Hepatocyte (in vitro differentiated cells): ENCODE measurements at regions not wholly inside any gene's neighbourhood (a gene's known extent, or its start where the extent isn't known, plus 50 kb on each side); places are given as distances from the start of the nearest gene placed in this dataset.

Experiments used
- DNase-seq: peaks from one replicate; pipeline ENCODE4 v3.0.0-alpha.2; 2016; ENCODE audit warnings: low spot score
- H2AFZ ChIP-seq: fragments of 200-600 bp; sonication (generic); 2 replicates; pipeline ENCODE4 v1.6.0; 2016; ENCODE audit warnings: antibody characterized with exemption, mild to moderate bottlenecking
- H3K27ac ChIP-seq: fragments of 200-600 bp; sonication (generic); 2 replicates; pipeline ENCODE4 v1.5.1; 2016; ENCODE audit warnings: mild to moderate bottlenecking
- H3K27me3 ChIP-seq: fragments of 200-600 bp; sonication (generic); 2 replicates; pipeline ENCODE4 v1.6.1; 2016
- H3K36me3 ChIP-seq: fragments of 200-600 bp; sonication (generic); replicated peaks from 2 replicates; pipeline ENCODE4 v1.5.1; 2016; ENCODE audit warnings: low read depth; ENCODE audit not compliant: insufficient read depth
- H3K4me1 ChIP-seq: fragments of 200-600 bp; sonication (generic); 2 replicates; pipeline ENCODE4 v1.5.1; 2016; ENCODE audit warnings: mild to moderate bottlenecking, moderate library complexity; ENCODE audit not compliant: insufficient read depth
- H3K4me2 ChIP-seq: fragments of 200-600 bp; sonication (generic); 2 replicates; pipeline ENCODE4 v1.6.0; 2016
- H3K4me3 ChIP-seq: fragments of 200-600 bp; sonication (generic); 2 replicates; pipeline ENCODE4 v1.5.1; 2016; ENCODE audit warnings: mild to moderate bottlenecking
- H3K79me2 ChIP-seq: fragments of 200-600 bp; sonication (generic); 2 replicates; pipeline ENCODE4 v1.6.0; 2017; ENCODE audit warnings: mild to moderate bottlenecking
- H3K9me2 ChIP-seq: fragments of 200-600 bp; sonication (generic); replicated peaks from 2 replicates; pipeline ENCODE4 v1.6.0; 2017; ENCODE audit warnings: mild to moderate bottlenecking; ENCODE audit not compliant: insufficient read depth
- H3K9me3 ChIP-seq: fragments of 200-600 bp; sonication (generic); 2 replicates; pipeline ENCODE4 v1.5.1; 2016; ENCODE audit warnings: low read depth, mild to moderate bottlenecking
- H4K20me1 ChIP-seq: fragments of 200-600 bp; sonication (generic); 2 replicates; pipeline ENCODE4 v1.6.0; 2016; ENCODE audit warnings: mild to moderate bottlenecking; ENCODE audit not compliant: insufficient read depth, poor library complexity, severe bottlenecking
- EZH2 ChIP-seq: fragments of 200-600 bp; sonication (generic); IDR thresholded peaks from 2 replicates; pipeline ENCODE4 v1.6.1; 2016; ENCODE audit warnings: antibody characterized with exemption, mild to moderate bottlenecking, borderline replicate concordance
- EZH2phosphoT487 ChIP-seq: fragments of 200-600 bp; sonication (generic); IDR thresholded peaks from one replicate; pipeline ENCODE4 v1.6.1; 2018; ENCODE audit warnings: antibody characterized with exemption, mild to moderate bottlenecking, low read depth, moderate library complexity; ENCODE audit not compliant: unreplicated experiment, severe bottlenecking
- WGBS: methylation state at CpG from one replicate; pipeline ENCODE4 v1.1.6; 2016; ENCODE audit warnings: low lambda C conversion rate; ENCODE audit errors: missing lambda C conversion rate; 5-methylcytosine and 5-hydroxymethylcytosine counted together
- TF ChIP-seq, protein P1 (sequence below): fragments of 200-600 bp; sonication (generic); IDR thresholded peaks from 2 replicates; pipeline ENCODE4 v1.5.1; 2016; ENCODE audit warnings: antibody characterized with exemption, mild to moderate bottlenecking; ENCODE audit not compliant: poor library complexity

DNA sequence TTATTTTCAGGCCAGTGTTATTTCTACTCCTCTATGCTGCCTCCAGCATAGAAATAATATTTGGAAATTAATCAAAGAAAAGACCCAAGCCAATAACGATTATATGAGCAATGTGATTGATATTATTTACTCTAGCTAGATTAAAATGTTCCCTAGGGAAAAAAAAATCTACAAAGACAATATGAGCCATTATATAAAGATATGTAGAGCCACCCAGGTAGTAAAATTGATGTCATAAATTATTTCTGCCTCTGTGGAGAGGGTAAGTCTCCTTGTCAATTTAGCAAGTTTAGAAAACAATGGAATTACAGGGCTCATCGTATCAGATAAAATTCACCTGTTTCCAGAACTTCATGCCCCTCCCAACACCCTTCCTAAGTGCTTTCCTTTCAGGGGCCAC lies 202.9 kb downstream of the RDH14 start:
- Histone ChIP-seq H3K79me2 (no peaks in the 10 kb centered on the region), H3K27me3 (no peaks in the 10 kb centered on the region), H3K36me3 (no peaks in the 10 kb centered on the region), H3K9me2 (no peaks in the 10 kb centered on the region), H2AFZ (no peak overlapping the region), H3K9me3 (no peaks in the 10 kb centered on the region), H3K27ac (no peak overlapping the region), H3K4me2 (no peak overlapping the region), H3K4me3 (no peak overlapping the region), H4K20me1 (no peaks in the 10 kb centered on the region), H3K4me1 (no peaks in the 10 kb centered on the region)
- 76% methylated on average over 2 of the region's 2 CpGs for WGBS
- TF ChIP-seq EZH2, result no peak
- no peak for TF ChIP-seq EZH2phosphoT487
- TF ChIP-seq, protein P1, sequence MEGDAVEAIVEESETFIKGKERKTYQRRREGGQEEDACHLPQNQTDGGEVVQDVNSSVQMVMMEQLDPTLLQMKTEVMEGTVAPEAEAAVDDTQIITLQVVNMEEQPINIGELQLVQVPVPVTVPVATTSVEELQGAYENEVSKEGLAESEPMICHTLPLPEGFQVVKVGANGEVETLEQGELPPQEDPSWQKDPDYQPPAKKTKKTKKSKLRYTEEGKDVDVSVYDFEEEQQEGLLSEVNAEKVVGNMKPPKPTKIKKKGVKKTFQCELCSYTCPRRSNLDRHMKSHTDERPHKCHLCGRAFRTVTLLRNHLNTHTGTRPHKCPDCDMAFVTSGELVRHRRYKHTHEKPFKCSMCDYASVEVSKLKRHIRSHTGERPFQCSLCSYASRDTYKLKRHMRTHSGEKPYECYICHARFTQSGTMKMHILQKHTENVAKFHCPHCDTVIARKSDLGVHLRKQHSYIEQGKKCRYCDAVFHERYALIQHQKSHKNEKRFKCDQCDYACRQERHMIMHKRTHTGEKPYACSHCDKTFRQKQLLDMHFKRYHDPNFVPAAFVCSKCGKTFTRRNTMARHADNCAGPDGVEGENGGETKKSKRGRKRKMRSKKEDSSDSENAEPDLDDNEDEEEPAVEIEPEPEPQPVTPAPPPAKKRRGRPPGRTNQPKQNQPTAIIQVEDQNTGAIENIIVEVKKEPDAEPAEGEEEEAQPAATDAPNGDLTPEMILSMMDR, result no peak
- DNase-seq, result no peak

GRCh38 chr2:18356676-18357075 lies 203.8 kb downstream of the RDH14 start:
- Histone ChIP-seq H4K20me1 (no peaks in the 10 kb centered on the region), H3K9me2 (no peaks in the 10 kb centered on the region), H3K9me3 (no peaks in the 10 kb centered on the region), H3K36me3 (no peaks in the 10 kb centered on the region), H3K79me2 (no peaks in the 10 kb centered on the region), H3K4me3 (no peak overlapping the region), H3K27me3 (no peaks in the 10 kb centered on the region), H3K27ac (peak overlapping the region; percentile 24), H3K4me1 (no peaks in the 10 kb centered on the region), H2AFZ (no peak overlapping the region), H3K4me2 (no peak overlapping the region)
- WGBS, result 41% methylated on average over 2 of the region's 2 CpGs
- peak; percentile 56 for DNase-seq
- no peak for TF ChIP-seq EZH2phosphoT487
- TF ChIP-seq, protein P1, result no peak
- TF ChIP-seq EZH2, result no peak

DNA sequence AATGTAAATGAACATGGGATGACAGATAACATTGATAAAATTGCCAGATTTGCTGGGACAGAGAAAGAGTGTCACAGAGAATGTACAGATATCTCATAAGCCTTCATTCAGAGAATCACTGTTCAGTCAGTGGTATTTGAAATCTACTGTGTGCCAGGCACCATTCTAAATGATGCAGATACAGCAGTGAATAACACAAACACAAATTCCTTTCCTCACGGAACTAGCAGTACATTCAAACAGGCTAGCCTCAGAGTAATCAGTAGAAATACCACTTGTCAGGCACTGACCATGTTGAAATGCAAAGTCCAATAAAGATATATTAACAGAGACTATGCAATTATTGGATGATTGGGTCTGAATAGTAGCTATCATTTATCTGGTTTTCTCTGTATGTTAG lies 211.0 kb downstream of the RDH14 start:
- Histone ChIP-seq H3K9me3 (no peaks in the 10 kb centered on the region), H3K9me2 (no peaks in the 10 kb centered on the region), H3K79me2 (no peaks in the 10 kb centered on the region), H3K4me2 (no peak overlapping the region), H3K36me3 (no peaks in the 10 kb centered on the region), H3K27me3 (no peaks in the 10 kb centered on the region), H3K4me3 (no peak overlapping the region), H3K4me1 (no peaks in the 10 kb centered on the region), H2AFZ (no peak overlapping the region), H3K27ac (no peak overlapping the region), H4K20me1 (no peaks in the 10 kb centered on the region)
- WGBS, result 39% methylated on average over 1 of the region's 1 CpG
- no peak for DNase-seq
- TF ChIP-seq, protein P1, result no peak
- no peak for TF ChIP-seq EZH2
- TF ChIP-seq EZH2phosphoT487, result no peak

DNA sequence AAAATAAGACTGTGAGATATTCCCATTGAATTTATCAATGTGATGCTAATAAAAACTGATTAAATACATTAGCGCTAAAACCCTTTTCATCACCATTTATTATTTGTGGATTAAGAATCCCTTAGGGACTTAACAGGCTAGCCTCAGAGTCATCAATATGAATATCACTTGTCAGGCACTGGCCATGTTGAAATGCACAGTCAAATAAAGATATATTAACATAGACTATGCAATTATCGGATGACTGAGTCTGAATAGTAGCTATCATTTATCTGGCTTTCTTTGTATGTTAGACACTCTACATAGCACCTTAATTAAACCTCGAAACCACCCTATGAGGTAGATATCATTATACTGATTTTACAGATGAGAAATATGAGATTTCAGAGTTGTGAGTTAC lies 213.6 kb downstream of the RDH14 start:
- Histone ChIP-seq H3K4me3 (no peak overlapping the region), H2AFZ (no peak overlapping the region), H3K4me2 (no peak overlapping the region), H3K27me3 (no peaks in the 10 kb centered on the region), H3K36me3 (no peaks in the 10 kb centered on the region), H4K20me1 (no peaks in the 10 kb centered on the region), H3K9me2 (no peaks in the 10 kb centered on the region), H3K79me2 (no peaks in the 10 kb centered on the region), H3K4me1 (no peaks in the 10 kb centered on the region), H3K27ac (no peak overlapping the region), H3K9me3 (no peaks in the 10 kb centered on the region)
- DNase-seq, result no peak
- 98% methylated on average over 3 of the region's 3 CpGs for WGBS
- TF ChIP-seq, protein P1, result no peak
- no peak for TF ChIP-seq EZH2phosphoT487
- TF ChIP-seq EZH2, result no peak
